HepG2 (cell line): ENCODE measurements at regions not wholly inside any gene's neighbourhood (a gene's known extent, or its start where the extent isn't known, plus 50 kb on each side); places are given as distances from the start of the nearest gene placed in this dataset.

Experiments
- ATAC-seq: fragments of 200-7000 bp; cut with Tn5 transposase; 3 replicates; pipeline ENCODE4 v1.9.1; 2020; ENCODE audit warnings: mild to moderate bottlenecking, moderate library complexity
- BruUV-seq: library from RNA; stranded (reverse); fragments of 400-500 nt; replicated peaks from 2 replicates; lab custom pipeline; 2021; lab: Mats Ljungman, UMichigan
- CTCF ChIA-PET: fragments of 300-600 bp; formaldehyde crosslinking; extraction: SDS; loops from one replicate; lab custom pipeline; 2021; ENCODE audit warnings: low total read pairs, inconsistent platforms, low intra/inter-chr PET ratio; lab: Yijun Ruan, JAX
- POLR2A ChIA-PET: fragments of 350-600 bp; sonication (Branson Sonifier 250); formaldehyde crosslinking; loops from one replicate; lab custom pipeline; 2020; ENCODE audit warnings: antibody characterized with exemption, inconsistent platforms; lab: Yijun Ruan, JAX
- DNase-seq: peaks from one replicate; pipeline ENCODE4 v3.0.0-alpha.2; 2015; ENCODE audit warnings: low spot score
- FAIRE-seq: peaks from 3 replicates; lab custom pipeline; 2011; peaks lifted over from hg19 to GRCh38; lab: Jason Lieb, UNC
- H2AFZ ChIP-seq: one replicate; pipeline ENCODE4 v1.6.1; 2011; ENCODE audit warnings: low read length, inconsistent platforms
- H3K27ac ChIP-seq: fragments of 300-600 bp; 3 replicates; pipeline ENCODE4 v1.8.0; 2011; ENCODE audit warnings: mixed run types, mild to moderate bottlenecking, mixed read lengths, low read length, inconsistent platforms; ENCODE audit not compliant: insufficient read depth; ENCODE audit errors: extremely low read length
- H3K27me3 ChIP-seq, 2 experiments: fragments of 200-600 bp in 1 of 2; 2 replicates in 1 of 2; 3 replicates in 1 of 2; pipeline versions ENCODE4 v1.6.0 to v1.8.0; 2011; ENCODE audit warnings: low read length in 2 of 2, mild to moderate bottlenecking in 2 of 2, moderate library complexity in 2 of 2, inconsistent platforms in 1 of 2; ENCODE audit not compliant: insufficient read depth in 2 of 2, control insufficient read depth in 1 of 2
- H3K36me3 ChIP-seq, 2 experiments: fragments of 200-600 bp in 1 of 2; replicated peaks in 1 of 2; 2 replicates in 1 of 2; 3 replicates in 1 of 2; pipeline versions ENCODE4 v1.5.1 to v1.8.0; 2011; ENCODE audit warnings: low read length in 2 of 2, inconsistent platforms in 1 of 2; ENCODE audit not compliant: insufficient read depth in 2 of 2, control insufficient read depth in 1 of 2
- H3K4me1 ChIP-seq: 2 replicates; pipeline ENCODE4 v1.5.1; 2012; ENCODE audit warnings: low read length, inconsistent platforms; ENCODE audit not compliant: insufficient read depth
- H3K4me2 ChIP-seq: 2 replicates; pipeline ENCODE4 v1.6.0; 2011; ENCODE audit warnings: low read depth, low read length, inconsistent platforms
- H3K4me3 ChIP-seq, 3 experiments: fragments of 200-600 bp in 1 of 3; sonication (generic), shearing (Covaris generic) in 1 of 3; replicated peaks in 1 of 3; 2 replicates each; pipeline ENCODE4 v1.5.1; 2011 to 2016; ENCODE audit warnings: low read length in 3 of 3, inconsistent platforms in 2 of 3, low read depth in 2 of 3, mild to moderate bottlenecking in 2 of 3, control low read depth in 1 of 3, mixed read lengths in 1 of 3; ENCODE audit not compliant: insufficient read depth in 1 of 3
- H3K79me2 ChIP-seq: one replicate; pipeline ENCODE4 v1.6.1; 2011; ENCODE audit warnings: low read length, inconsistent platforms; ENCODE audit not compliant: insufficient read depth
- H3K9ac ChIP-seq: 2 replicates; pipeline ENCODE4 v1.6.0; 2011; ENCODE audit warnings: mild to moderate bottlenecking, low read depth, low read length, inconsistent platforms; ENCODE audit not compliant: insufficient read depth
- H3K9me3 ChIP-seq: 2 replicates; pipeline ENCODE4 v1.5.1; 2012; ENCODE audit warnings: mild to moderate bottlenecking, low read length
- H4K20me1 ChIP-seq: 2 replicates; pipeline ENCODE4 v1.6.0; 2011; ENCODE audit warnings: inconsistent platforms, mild to moderate bottlenecking, low read length, moderate library complexity; ENCODE audit not compliant: insufficient read depth
- MEF2D ChIP-seq: sonication (generic); formaldehyde crosslinking; IDR thresholded peaks from 2 replicates; pipeline ENCODE4 v1.5.1; 2020; ENCODE audit warnings: mild to moderate bottlenecking, missing genetic modification reagents
- NR3C1 ChIP-seq: sonication (generic); formaldehyde crosslinking; IDR thresholded peaks from 2 replicates; pipeline ENCODE4 v1.4.0; 2020; ENCODE audit warnings: missing genetic modification reagents
- PRMT3 ChIP-seq: sonication (generic); formaldehyde crosslinking; IDR thresholded peaks from 2 replicates; pipeline ENCODE4 v1.8.1; 2022; ENCODE audit warnings: low read depth, mild to moderate bottlenecking, moderate library complexity, missing genetic modification reagents, borderline replicate concordance
- SALL2 ChIP-seq: sonication (generic); formaldehyde crosslinking; IDR thresholded peaks from 2 replicates; pipeline ENCODE4 v1.8.1; 2023; ENCODE audit warnings: mild to moderate bottlenecking, missing genetic modification reagents, inconsistent platforms
- ZNF232 ChIP-seq: sonication (generic); formaldehyde crosslinking; IDR thresholded peaks from 2 replicates; pipeline ENCODE4 v1.4.0; 2020; ENCODE audit warnings: missing genetic modification reagents, borderline replicate concordance
- ZNF567 ChIP-seq: sonication (generic); formaldehyde crosslinking; IDR thresholded peaks from 2 replicates; pipeline ENCODE4 v1.8.1; 2023; ENCODE audit warnings: mild to moderate bottlenecking, missing genetic modification reagents, borderline replicate concordance
- WGBS: methylation state at CpG from one replicate; pipeline ENCODE4 v1.1.6; 2017; ENCODE audit warnings: low lambda C conversion rate; 5-methylcytosine and 5-hydroxymethylcytosine counted together
- in situ Hi-C: cut with HindIII; loops from 2 replicates; pipeline ENCODE4 v1.10.0; 2017; ENCODE audit warnings: low pct_unique_long_range_greater_than_20kb; ENCODE audit not compliant: extremely low pct_ligation_motif_present
- intact Hi-C: fragments of 100-400 bp; cut with micrococcal nuclease; formaldehyde crosslinking; loops from one replicate; pipeline ENCODE4 v1.10.0; 2022; ENCODE audit not compliant: unreplicated experiment
- TF ChIP-seq, protein P1 (sequence below): IDR thresholded peaks from 2 replicates; pipeline ENCODE4 v1.6.1; 2016; ENCODE audit warnings: low read depth
- TF ChIP-seq, protein P2 (sequence below): sonication (generic); formaldehyde crosslinking; IDR thresholded peaks from 2 replicates; pipeline ENCODE4 v1.5.0; 2020; ENCODE audit warnings: missing genetic modification reagents

DNA sequence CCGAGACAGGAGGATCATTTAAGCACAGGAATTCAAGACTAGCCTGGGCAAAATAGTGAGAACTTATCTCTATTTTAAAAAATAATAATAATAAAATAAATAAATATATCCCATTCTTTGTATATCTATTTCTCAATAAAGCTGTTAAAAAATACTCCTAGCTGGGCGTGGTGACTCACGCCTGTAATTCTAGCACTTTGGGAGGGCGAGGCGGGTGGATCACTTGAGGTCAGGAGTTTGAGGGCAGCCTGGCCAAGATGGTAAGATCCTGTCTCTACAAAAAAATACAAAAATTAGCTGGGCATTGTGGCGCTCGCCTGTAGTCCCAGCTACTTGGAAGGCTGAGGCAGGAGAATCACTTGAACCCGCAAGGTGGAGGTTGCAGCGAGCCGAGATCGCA lies 75.7 kb upstream of the TBX3 start:
- BruUV-seq: no TSS peak
- Histone ChIP-seq H3K9ac (no peak overlapping the region), H4K20me1 (no peaks in the 10 kb centered on the region), H3K79me2 (no peaks in the 10 kb centered on the region), H3K27ac (no peak overlapping the region), H3K4me3 (no peak overlapping the region), H3K36me3 (no peaks in the 10 kb centered on the region), H2AFZ (no peak overlapping the region), H3K27me3 (no peaks in the 10 kb centered on the region), H3K4me2 (no peak overlapping the region), H3K4me1 (0 out of 2 replicates have a peak, but pooled peaks cover 4% of the 10 kb centered on the region), H3K9me3 (no peaks in the 10 kb centered on the region)
- no peak for DNase-seq
- intact Hi-C loops (no loop called here), in situ Hi-C loops (no loop called here)
- no peak for TF ChIP-seq ZNF567 (CRISPR knock-in tag)
- TF ChIP-seq SALL2 (CRISPR knock-in tag): no peak
- TF ChIP-seq PRMT3 (CRISPR knock-in tag): no peak
- TF ChIP-seq ZNF232 (CRISPR knock-in tag): no peak
- TF ChIP-seq, protein P1, sequence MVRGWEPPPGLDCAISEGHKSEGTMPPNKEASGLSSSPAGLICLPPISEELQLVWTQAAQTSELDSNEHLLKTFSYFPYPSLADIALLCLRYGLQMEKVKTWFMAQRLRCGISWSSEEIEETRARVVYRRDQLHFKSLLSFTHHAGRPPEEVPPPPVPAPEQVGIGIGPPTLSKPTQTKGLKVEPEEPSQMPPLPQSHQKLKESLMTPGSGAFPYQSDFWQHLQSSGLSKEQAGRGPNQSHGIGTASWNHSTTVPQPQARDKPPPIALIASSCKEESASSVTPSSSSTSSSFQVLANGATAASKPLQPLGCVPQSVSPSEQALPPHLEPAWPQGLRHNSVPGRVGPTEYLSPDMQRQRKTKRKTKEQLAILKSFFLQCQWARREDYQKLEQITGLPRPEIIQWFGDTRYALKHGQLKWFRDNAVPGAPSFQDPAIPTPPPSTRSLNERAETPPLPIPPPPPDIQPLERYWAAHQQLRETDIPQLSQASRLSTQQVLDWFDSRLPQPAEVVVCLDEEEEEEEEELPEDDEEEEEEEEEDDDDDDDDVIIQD: no peak
- TF ChIP-seq, protein P2, sequence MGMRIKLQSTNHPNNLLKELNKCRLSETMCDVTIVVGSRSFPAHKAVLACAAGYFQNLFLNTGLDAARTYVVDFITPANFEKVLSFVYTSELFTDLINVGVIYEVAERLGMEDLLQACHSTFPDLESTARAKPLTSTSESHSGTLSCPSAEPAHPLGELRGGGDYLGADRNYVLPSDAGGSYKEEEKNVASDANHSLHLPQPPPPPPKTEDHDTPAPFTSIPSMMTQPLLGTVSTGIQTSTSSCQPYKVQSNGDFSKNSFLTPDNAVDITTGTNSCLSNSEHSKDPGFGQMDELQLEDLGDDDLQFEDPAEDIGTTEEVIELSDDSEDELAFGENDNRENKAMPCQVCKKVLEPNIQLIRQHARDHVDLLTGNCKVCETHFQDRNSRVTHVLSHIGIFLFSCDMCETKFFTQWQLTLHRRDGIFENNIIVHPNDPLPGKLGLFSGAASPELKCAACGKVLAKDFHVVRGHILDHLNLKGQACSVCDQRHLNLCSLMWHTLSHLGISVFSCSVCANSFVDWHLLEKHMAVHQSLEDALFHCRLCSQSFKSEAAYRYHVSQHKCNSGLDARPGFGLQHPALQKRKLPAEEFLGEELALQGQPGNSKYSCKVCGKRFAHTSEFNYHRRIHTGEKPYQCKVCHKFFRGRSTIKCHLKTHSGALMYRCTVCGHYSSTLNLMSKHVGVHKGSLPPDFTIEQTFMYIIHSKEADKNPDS (CRISPR knock-in tag): no peak
- TF ChIP-seq MEF2D (CRISPR knock-in tag): no peak
- TF ChIP-seq NR3C1 (CRISPR knock-in tag): no peak
- 95% methylated on average over 11 of the region's 11 CpGs for WGBS
- ChIA-PET POLR2A (no interaction called here), CTCF (no interaction called here)
- FAIRE-seq: no peak
- no peak for ATAC-seq
